ENCODE measurements at regions not wholly inside any gene's neighbourhood (a gene's known extent, or its start where the extent isn't known, plus 50 kb on each side); places are given as distances from the start of the nearest gene placed in this dataset.

DNA sequence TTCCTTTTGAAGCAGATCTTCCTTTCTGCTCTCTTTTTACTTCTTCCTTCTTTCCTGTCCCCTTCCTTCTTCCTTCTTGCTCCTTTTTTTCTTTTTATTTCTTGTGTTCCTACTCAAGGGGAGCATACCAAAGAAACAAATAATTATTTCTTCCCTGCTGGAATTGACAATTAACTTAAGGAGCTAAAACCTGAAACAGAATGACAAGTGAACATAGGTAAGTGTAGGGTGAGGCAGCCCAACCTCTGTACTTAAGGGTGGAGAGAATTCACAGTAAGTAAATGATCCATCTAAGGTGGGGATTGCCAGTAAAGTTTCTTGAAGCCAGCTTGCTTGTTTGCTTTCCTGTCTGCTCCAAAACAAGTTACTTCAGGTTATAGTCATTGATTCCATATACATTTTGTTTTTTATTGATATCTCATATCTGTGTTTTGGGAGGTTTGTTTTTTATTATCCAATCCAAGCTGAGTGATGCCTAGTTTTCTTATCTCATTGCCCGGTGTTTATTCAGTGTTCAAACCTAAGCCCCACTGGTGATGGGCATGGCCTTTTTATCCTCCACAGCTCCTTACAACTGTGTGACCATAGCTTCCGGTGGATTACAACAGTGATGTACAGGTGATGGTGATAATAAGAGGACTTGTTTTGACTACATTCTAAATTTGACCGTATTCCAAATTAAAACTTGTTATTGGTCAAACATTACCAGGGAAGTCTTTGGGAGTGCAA lies 133.2 kb upstream of the IVNS1ABP start:
- TF ChIP-seq, protein P1, sequence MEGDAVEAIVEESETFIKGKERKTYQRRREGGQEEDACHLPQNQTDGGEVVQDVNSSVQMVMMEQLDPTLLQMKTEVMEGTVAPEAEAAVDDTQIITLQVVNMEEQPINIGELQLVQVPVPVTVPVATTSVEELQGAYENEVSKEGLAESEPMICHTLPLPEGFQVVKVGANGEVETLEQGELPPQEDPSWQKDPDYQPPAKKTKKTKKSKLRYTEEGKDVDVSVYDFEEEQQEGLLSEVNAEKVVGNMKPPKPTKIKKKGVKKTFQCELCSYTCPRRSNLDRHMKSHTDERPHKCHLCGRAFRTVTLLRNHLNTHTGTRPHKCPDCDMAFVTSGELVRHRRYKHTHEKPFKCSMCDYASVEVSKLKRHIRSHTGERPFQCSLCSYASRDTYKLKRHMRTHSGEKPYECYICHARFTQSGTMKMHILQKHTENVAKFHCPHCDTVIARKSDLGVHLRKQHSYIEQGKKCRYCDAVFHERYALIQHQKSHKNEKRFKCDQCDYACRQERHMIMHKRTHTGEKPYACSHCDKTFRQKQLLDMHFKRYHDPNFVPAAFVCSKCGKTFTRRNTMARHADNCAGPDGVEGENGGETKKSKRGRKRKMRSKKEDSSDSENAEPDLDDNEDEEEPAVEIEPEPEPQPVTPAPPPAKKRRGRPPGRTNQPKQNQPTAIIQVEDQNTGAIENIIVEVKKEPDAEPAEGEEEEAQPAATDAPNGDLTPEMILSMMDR (IDR thresholded peaks at IDR 0.05; ENCODE audit: control insufficient read depth, extremely low read depth, insufficient read depth), result no peak
- H3K4me3 ChIP-seq (ENCODE audit: low read depth, low read length), result no peak overlapping the region

DNA sequence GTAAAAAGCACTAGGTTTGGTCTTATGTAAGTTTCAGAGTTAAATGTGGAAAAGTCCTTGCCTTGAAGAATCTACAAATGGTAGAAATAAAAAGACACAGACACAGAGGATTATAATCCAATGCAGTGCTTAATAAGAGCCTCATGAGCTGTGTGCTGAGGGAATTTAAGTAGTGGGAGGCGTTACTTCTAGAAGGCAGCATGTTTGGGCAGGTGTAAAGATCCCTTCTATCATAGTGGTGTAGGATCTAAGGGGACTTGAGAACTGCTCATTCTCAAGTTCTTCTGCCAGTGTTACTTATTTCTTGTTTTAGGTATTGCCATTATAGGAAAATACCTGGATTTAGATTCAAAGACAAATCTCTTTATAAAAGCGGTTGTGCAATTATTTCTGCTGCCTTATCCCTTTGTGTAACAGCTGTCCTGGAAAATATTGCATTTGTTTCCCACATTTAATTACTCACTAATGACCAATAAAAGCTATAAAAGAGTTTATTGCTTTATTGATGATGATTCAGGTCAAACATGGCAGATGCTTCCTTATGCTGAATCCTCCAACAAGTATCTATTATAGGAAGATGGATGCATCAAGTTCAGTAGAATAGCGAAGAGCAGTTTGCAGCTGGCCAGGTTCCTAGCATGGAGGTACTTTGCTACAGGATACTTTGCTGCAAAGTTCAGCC lies 132.5 kb upstream of the IVNS1ABP start:
- no peak for DNase-seq (ENCODE audit: low read depth)
- TF ChIP-seq, protein P1 (IDR thresholded peaks at IDR 0.05; ENCODE audit: control insufficient read depth, extremely low read depth, insufficient read depth), result no peak
- H3K4me3 ChIP-seq (ENCODE audit: low read depth, low read length), result no peak overlapping the region

More for the DNA sequence above, 133.2 kb upstream of the IVNS1ABP start:
- no peak for DNase-seq (ENCODE audit: low read depth)

- DNase-seq (ENCODE audit: low read depth), result no peak
- TF ChIP-seq, protein P1 (IDR thresholded peaks at IDR 0.05; ENCODE audit: control insufficient read depth, extremely low read depth, insufficient read depth), result no peak
- H3K4me3 ChIP-seq (ENCODE audit: low read depth, low read length), result no peak overlapping the region
Observed at GRCh38 chr1:185448591-185449186, 131.6 kb upstream of the IVNS1ABP start.

- DNase-seq (ENCODE audit: low read depth), result no peak
- no peak overlapping the region for H3K4me3 ChIP-seq (ENCODE audit: low read depth, low read length)
- TF ChIP-seq, protein P1 (IDR thresholded peaks at IDR 0.05; ENCODE audit: control insufficient read depth, extremely low read depth, insufficient read depth), result no peak
Observed at GRCh38 chr1:185446131-185446530, 129.1 kb upstream of the IVNS1ABP start.

- no peak overlapping the region for H3K4me3 ChIP-seq (ENCODE audit: low read depth, low read length)
- TF ChIP-seq, protein P1 (IDR thresholded peaks at IDR 0.05; ENCODE audit: control insufficient read depth, extremely low read depth, insufficient read depth), result no peak
- no peak for DNase-seq (ENCODE audit: low read depth)
Observed at GRCh38 chr1:185445594-185445993, 128.6 kb upstream of the IVNS1ABP start.

DNA sequence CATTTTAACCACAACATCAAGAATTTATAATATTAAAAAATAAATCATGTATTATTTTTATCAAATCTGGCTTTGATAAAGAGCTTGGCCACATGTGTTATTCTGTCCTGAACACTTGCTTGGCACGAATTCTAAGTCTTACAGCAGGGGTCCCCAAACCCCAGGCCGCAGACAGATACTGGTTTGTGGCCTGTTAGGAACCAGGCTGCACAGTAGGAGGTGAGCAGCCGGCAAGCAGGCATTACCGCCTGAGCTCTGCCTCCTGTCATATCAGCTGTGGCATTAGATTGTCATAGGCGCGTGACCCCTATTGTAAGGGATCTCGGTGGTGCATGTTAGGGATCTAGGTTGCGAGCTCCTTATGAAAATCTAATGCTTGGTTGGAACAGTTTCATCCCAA lies 127.6 kb upstream of the IVNS1ABP start:
- no peak overlapping the region for H3K4me3 ChIP-seq (ENCODE audit: low read depth, low read length)
- DNase-seq (ENCODE audit: low read depth), result no peak

More for the DNA sequence above, 127.6 kb upstream of the IVNS1ABP start:
- TF ChIP-seq, protein P1 (IDR thresholded peaks at IDR 0.05; ENCODE audit: control insufficient read depth, extremely low read depth, insufficient read depth), result no peak
